Thyroid gland (tissue), 4 donors: ENCODE measurements at regions not wholly inside any gene's neighbourhood (a gene's known extent, or its start where the extent isn't known, plus 50 kb on each side); places are given as distances from the start of the nearest gene placed in this dataset.

ENCODE experiments used
- DNase-seq, 2 donors: peaks; one replicate each; pipeline ENCODE4 v3.0.0-alpha.2; 2019
- H3K27ac ChIP-seq, 3 donors: fragments of 200-600 bp; sonication (generic); 1 replicate in 2 of 3; 2 replicates in 1 of 3; pipeline ENCODE4 v1.5.1; 2016 to 2019; ENCODE audit warnings: mild to moderate bottlenecking in 1 of 3, moderate library complexity in 1 of 3
- H3K27me3 ChIP-seq: fragments of 200-600 bp; sonication (generic); one replicate; pipeline ENCODE4 v1.5.1; 2019
- H3K36me3 ChIP-seq, 2 donors: fragments of 200-600 bp; sonication (generic); one replicate each; pipeline ENCODE4 v1.5.1; 2016 to 2019
- H3K4me1 ChIP-seq, 2 donors: fragments of 200-600 bp; sonication (generic); one replicate each; pipeline ENCODE4 v1.5.1; 2017 to 2019
- H3K4me3 ChIP-seq, 3 donors: fragments of 200-600 bp; sonication (generic); replicated peaks in 1 of 3; 1 replicate in 2 of 3; 2 replicates in 1 of 3; pipeline ENCODE4 v1.5.1; 2016; ENCODE audit warnings: mild to moderate bottlenecking in 1 of 3
- H3K9me3 ChIP-seq: fragments of 200-600 bp; sonication (generic); one replicate; pipeline ENCODE4 v1.5.1; 2017
- POLR2A ChIP-seq, 2 donors: fragments of 450-650 bp; IDR thresholded peaks; one replicate each; pipeline ENCODE4 v1.6.1; 2017; ENCODE audit warnings: antibody characterized with exemption in 2 of 2, mild to moderate bottlenecking in 2 of 2, moderate library complexity in 1 of 2
- WGBS, 2 donors: methylation state at CpG; one replicate each; pipeline ENCODE4 v1.1.5; 2017; 5-methylcytosine and 5-hydroxymethylcytosine counted together
- intact Hi-C: fragments of 100-400 bp; cut with DNase I; formaldehyde crosslinking; loops from one replicate; pipeline ENCODE4 v1.15.1; 2023
- TF ChIP-seq, protein P1 (sequence below), 6 experiments: fragments of 200-600 bp in 3 of 6; fragments of 450-650 bp in 3 of 6; sonication (generic) in 3 of 6; IDR thresholded peaks; one replicate each; pipeline ENCODE4 v1.5.1; 2016 to 2019; ENCODE audit warnings: antibody characterized with exemption in 6 of 6, mild to moderate bottlenecking in 2 of 6, inconsistent platforms in 1 of 6, moderate library complexity in 1 of 6

GRCh38 chr1:47505267-47505666 is 67.4 kb downstream of the FOXD2 start:
- H3K4me1 ChIP-seq, result peaks cover 4% of the 10 kb centered on the region in 2 donors
- H3K27ac ChIP-seq, result no peak overlapping the region
- no peak for DNase-seq
- peaks cover 12% of the 10 kb centered on the region for H3K27me3 ChIP-seq
- no peaks in the 10 kb centered on the region for H3K9me3 ChIP-seq
- no peaks in the 10 kb centered on the region for H3K36me3 ChIP-seq
- H3K4me3 ChIP-seq, result no peak overlapping the region
- no peak for TF ChIP-seq POLR2A (IDR thresholded peaks at IDR 0.05)
- TF ChIP-seq, protein P1, sequence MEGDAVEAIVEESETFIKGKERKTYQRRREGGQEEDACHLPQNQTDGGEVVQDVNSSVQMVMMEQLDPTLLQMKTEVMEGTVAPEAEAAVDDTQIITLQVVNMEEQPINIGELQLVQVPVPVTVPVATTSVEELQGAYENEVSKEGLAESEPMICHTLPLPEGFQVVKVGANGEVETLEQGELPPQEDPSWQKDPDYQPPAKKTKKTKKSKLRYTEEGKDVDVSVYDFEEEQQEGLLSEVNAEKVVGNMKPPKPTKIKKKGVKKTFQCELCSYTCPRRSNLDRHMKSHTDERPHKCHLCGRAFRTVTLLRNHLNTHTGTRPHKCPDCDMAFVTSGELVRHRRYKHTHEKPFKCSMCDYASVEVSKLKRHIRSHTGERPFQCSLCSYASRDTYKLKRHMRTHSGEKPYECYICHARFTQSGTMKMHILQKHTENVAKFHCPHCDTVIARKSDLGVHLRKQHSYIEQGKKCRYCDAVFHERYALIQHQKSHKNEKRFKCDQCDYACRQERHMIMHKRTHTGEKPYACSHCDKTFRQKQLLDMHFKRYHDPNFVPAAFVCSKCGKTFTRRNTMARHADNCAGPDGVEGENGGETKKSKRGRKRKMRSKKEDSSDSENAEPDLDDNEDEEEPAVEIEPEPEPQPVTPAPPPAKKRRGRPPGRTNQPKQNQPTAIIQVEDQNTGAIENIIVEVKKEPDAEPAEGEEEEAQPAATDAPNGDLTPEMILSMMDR (IDR thresholded peaks at IDR 0.05), result no peak
- intact Hi-C loops, result no loop called here
- WGBS, 2 donors, result 61 to 70% methylated on average over 2 of the region's 2 CpGs

DNA sequence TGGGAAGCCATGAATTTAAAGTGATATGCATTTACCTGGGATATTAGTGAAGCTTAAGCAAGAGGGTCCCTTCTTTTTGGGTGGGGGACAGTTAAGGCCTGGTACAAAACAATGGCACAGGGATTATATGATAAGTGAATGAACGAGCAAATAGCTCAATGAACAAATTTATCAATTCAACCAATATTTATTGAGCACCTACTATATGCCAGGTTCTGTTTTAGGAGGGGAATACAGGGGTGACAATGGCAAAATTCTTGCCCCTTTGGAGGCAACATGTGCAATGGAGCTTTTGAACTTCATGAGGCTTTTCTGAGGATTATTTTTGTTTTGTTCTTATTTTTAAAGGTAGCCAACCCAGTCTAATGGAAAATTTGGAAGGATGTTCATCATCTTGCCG is 68.2 kb downstream of the FOXD2 start:
- intact Hi-C loops, result no loop called here
- Histone ChIP-seq H3K4me1 (peaks cover 4% of the 10 kb centered on the region in 2 donors), H3K27me3 (peaks cover 12% of the 10 kb centered on the region), H3K4me3 (no peak overlapping the region), H3K27ac (no peak overlapping the region), H3K9me3 (no peaks in the 10 kb centered on the region), H3K36me3 (no peaks in the 10 kb centered on the region)
- 89 to 98% methylated on average over 2 of the region's 2 CpGs for WGBS, 2 donors
- TF ChIP-seq POLR2A (IDR thresholded peaks at IDR 0.05), result no peak
- TF ChIP-seq, protein P1 (IDR thresholded peaks at IDR 0.05), result no peak
- no peak for DNase-seq

DNA sequence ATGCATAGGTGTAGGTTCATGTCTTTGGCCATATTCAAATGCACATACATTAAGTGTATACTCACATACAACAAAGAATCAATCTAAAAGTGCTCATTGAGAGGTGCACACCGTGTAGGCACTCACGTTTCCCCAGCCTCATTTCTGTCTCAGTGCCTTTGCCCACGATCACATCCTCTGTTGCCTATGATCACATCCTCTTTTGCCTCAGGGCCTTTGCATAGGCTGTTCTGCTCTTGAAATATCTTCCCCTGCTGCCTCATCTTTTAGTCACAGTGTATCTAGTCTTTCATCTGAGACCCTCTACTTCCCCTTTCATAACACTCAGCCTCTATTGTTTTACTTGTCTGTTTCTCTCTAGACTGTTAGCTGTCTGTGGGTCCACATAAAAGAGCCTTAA is 69.3 kb downstream of the FOXD2 start:
- H3K36me3 ChIP-seq, result no peaks in the 10 kb centered on the region
- 89 to 90% methylated on average over 3 of the region's 3 CpGs for WGBS, 2 donors
- H3K4me3 ChIP-seq, result no peak overlapping the region
- peaks cover 12% of the 10 kb centered on the region for H3K27me3 ChIP-seq
- H3K27ac ChIP-seq, result no peak overlapping the region
- TF ChIP-seq, protein P1 (IDR thresholded peaks at IDR 0.05), result no peak
- no peak for TF ChIP-seq POLR2A (IDR thresholded peaks at IDR 0.05)
- H3K9me3 ChIP-seq, result no peaks in the 10 kb centered on the region
- no peak for DNase-seq
- intact Hi-C loops, result no loop called here
- H3K4me1 ChIP-seq, result peaks cover 4% of the 10 kb centered on the region in 2 donors

DNA sequence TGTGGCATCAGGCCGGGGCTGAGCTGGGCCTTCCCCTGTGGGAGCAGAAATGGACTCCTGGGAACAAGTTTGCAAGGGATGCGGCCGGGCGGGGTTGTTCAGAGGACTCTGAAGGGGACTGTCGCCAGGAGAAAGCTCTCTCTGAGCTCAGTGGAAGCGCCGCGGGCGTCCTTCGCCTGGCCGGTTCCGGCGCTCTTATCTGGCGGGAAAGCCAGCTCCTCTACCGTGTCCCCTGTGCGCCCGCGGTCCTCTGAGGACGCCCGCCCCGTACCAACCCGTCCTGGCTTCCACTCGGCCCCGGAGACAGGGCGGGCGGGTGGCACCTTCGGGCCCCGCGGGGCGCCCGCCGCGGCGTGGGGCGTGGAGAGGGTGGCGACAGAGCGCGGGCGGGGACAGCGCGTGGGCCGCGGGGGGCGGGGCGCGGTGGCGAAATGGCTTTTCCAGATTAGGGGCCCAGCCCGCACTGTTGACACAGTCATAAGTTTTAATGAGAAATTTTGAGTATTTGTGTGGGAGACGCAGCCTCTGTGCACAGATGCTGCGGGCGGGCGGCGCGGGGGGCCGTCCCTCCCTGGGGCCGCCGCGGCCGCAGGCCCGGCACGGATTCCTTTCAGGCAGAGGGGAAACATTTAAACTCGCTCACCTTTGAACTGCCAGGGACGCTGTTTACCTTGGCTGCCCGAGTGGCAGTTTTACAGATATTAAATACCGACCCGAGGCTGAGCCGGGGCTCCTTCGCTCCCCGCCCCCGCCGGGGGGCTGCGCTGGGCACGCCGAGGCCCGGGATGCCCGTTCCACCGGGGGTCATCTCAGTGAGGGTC is 70.2 kb downstream of the FOXD2 start:
- intact Hi-C loops, result no loop called here
- no peak for TF ChIP-seq POLR2A (IDR thresholded peaks at IDR 0.05)
- H3K4me3 ChIP-seq, result peak overlapping the region in 2 of 3 donors; percentile 17 to 21
- H3K27ac ChIP-seq, result no peak overlapping the region
- WGBS, 2 donors, result 1 to 2% methylated on average over 25 to 54 of the region's 77 CpGs
- H3K27me3 ChIP-seq, result peaks cover 12% of the 10 kb centered on the region
- no peaks in the 10 kb centered on the region for H3K9me3 ChIP-seq
- no peaks in the 10 kb centered on the region for H3K36me3 ChIP-seq
- DNase-seq, result peak; percentile 17 to 25
- H3K4me1 ChIP-seq, result peaks cover 4% of the 10 kb centered on the region in 2 donors

- intact Hi-C loops, result no loop called here
- Histone ChIP-seq H3K27me3 (peaks cover 12% of the 10 kb centered on the region), H3K4me3 (peak overlapping the region in 1 of 3 donors; percentile 21), H3K9me3 (no peaks in the 10 kb centered on the region), H3K27ac (no peak overlapping the region), H3K36me3 (no peaks in the 10 kb centered on the region), H3K4me1 (peaks cover 4% of the 10 kb centered on the region in 2 donors)
- TF ChIP-seq, protein P1 (IDR thresholded peaks at IDR 0.05), result no peak
- TF ChIP-seq POLR2A (IDR thresholded peaks at IDR 0.05), result no peak
- DNase-seq, result no peak
- 25 to 28% methylated on average over 18 of the region's 18 CpGs for WGBS, 2 donors
Observed at GRCh38 chr1:47508702-47509431, 71.0 kb downstream of the FOXD2 start.
